ENCODE measurements at regions not wholly inside any gene's neighbourhood (a gene's known extent, or its start where the extent isn't known, plus 50 kb on each side); places are given as distances from the start of the nearest gene placed in this dataset.

- no peak for TF ChIP-seq CTCF (IDR thresholded peaks at IDR 0.05)
- no peak for TF ChIP-seq POLR2A (IDR thresholded peaks at IDR 0.05)
These were observed 122.8 kb downstream of the ATPSCKMT start for GRCh38 chr5:10126900-10127299.

All from gastroesophageal sphincter (tissue), 3 donors.